ENCODE measurements at regions not wholly inside any gene's neighbourhood (a gene's known extent, or its start where the extent isn't known, plus 50 kb on each side); places are given as distances from the start of the nearest gene placed in this dataset.

- no peak for DNase-seq (ENCODE audit: unreplicated experiment)
- ChIA-PET CTCF (interaction anchor here (0.7 kb wide), 1 partner anchor 71 kb away, joined by 4 read pairs; no protein-coding TSS in a partner anchor), POLR2A (no interaction called here)
- no peaks in the 10 kb centered on the region for H3K4me1 Mint-ChIP-seq (ENCODE audit: insufficient read depth, unreplicated experiment)
- no peaks in the 10 kb centered on the region for H3K9me3 Mint-ChIP-seq (ENCODE audit: unreplicated experiment)
- H3K4me3 Mint-ChIP-seq (ENCODE audit: unreplicated experiment), result no peak overlapping the region
- TF ChIP-seq CTCF (IDR thresholded peaks at IDR 0.05; ENCODE audit: unreplicated experiment), result no peak
- H3K36me3 Mint-ChIP-seq (ENCODE audit: insufficient read depth, unreplicated experiment), result no peaks in the 10 kb centered on the region
- H3K27me3 Mint-ChIP-seq (ENCODE audit: insufficient read depth, unreplicated experiment), result no peaks in the 10 kb centered on the region
- intact Hi-C loops (cut with micrococcal nuclease), result no loop called here
- H3K27ac Mint-ChIP-seq (ENCODE audit: low read depth, unreplicated experiment), result no peak overlapping the region
- BruUV-seq (replicated peaks), result no TSS peak
Observed at GRCh38 chr5:104431981-104432380, 869.4 kb upstream of the NUDT12 start.

GRCh38 chr5:104431002-104431620 lies 868.5 kb upstream of the NUDT12 start:
- BruUV-seq (replicated peaks), result no TSS peak
- no peaks in the 10 kb centered on the region for H3K27me3 Mint-ChIP-seq (ENCODE audit: insufficient read depth, unreplicated experiment)
- no peak for TF ChIP-seq CTCF (IDR thresholded peaks at IDR 0.05; ENCODE audit: unreplicated experiment)
- no peaks in the 10 kb centered on the region for H3K9me3 Mint-ChIP-seq (ENCODE audit: unreplicated experiment)
- H3K36me3 Mint-ChIP-seq (ENCODE audit: insufficient read depth, unreplicated experiment), result no peaks in the 10 kb centered on the region
- H3K4me1 Mint-ChIP-seq (ENCODE audit: insufficient read depth, unreplicated experiment), result no peaks in the 10 kb centered on the region
- POLR2A ChIA-PET, result interaction anchor here (0.7 kb wide), 2 partner anchors 688 to 876 kb away, joined by 3 to 4 read pairs; no protein-coding TSS in a partner anchor
- CTCF ChIA-PET, result no interaction called here
- no peak for DNase-seq (ENCODE audit: unreplicated experiment)
- H3K27ac Mint-ChIP-seq (ENCODE audit: low read depth, unreplicated experiment), result no peak overlapping the region
- intact Hi-C loops (cut with micrococcal nuclease), result no loop called here
- H3K4me3 Mint-ChIP-seq (ENCODE audit: unreplicated experiment), result no peak overlapping the region

GRCh38 chr5:104429911-104430310 lies 867.3 kb upstream of the NUDT12 start:
- H3K27me3 Mint-ChIP-seq (ENCODE audit: insufficient read depth, unreplicated experiment), result no peaks in the 10 kb centered on the region
- CTCF ChIA-PET, result interaction anchor here (1.2 kb wide), 1 partner anchor 17 kb away, joined by 3 read pairs; no protein-coding TSS in a partner anchor
- intact Hi-C loops (cut with micrococcal nuclease), result no loop called here
- DNase-seq (ENCODE audit: unreplicated experiment), result no peak
- no peaks in the 10 kb centered on the region for H3K9me3 Mint-ChIP-seq (ENCODE audit: unreplicated experiment)
- no peak for TF ChIP-seq CTCF (IDR thresholded peaks at IDR 0.05; ENCODE audit: unreplicated experiment)
- H3K36me3 Mint-ChIP-seq (ENCODE audit: insufficient read depth, unreplicated experiment), result no peaks in the 10 kb centered on the region
- no peak overlapping the region for H3K4me3 Mint-ChIP-seq (ENCODE audit: unreplicated experiment)
- no peak overlapping the region for H3K27ac Mint-ChIP-seq (ENCODE audit: low read depth, unreplicated experiment)
- POLR2A ChIA-PET, result interaction anchor here (0.6 kb wide), 1 partner anchor 229 kb away, joined by 3 read pairs; no protein-coding TSS in a partner anchor
- H3K4me1 Mint-ChIP-seq (ENCODE audit: insufficient read depth, unreplicated experiment), result no peaks in the 10 kb centered on the region
- no TSS peak for BruUV-seq (replicated peaks)

- Mint-ChIP-seq H3K27ac (ENCODE audit: low read depth, unreplicated experiment) (no peak overlapping the region), H3K4me1 (ENCODE audit: insufficient read depth, unreplicated experiment) (no peaks in the 10 kb centered on the region), H3K27me3 (ENCODE audit: insufficient read depth, unreplicated experiment) (peaks cover 1% of the 10 kb centered on the region), H3K9me3 (ENCODE audit: unreplicated experiment) (no peaks in the 10 kb centered on the region), H3K36me3 (ENCODE audit: insufficient read depth, unreplicated experiment) (no peaks in the 10 kb centered on the region), H3K4me3 (ENCODE audit: unreplicated experiment) (no peak overlapping the region)
- DNase-seq (ENCODE audit: unreplicated experiment), result no peak
- BruUV-seq (replicated peaks), result no TSS peak
- no peak for TF ChIP-seq CTCF (IDR thresholded peaks at IDR 0.05; ENCODE audit: unreplicated experiment)
- intact Hi-C loops (cut with micrococcal nuclease), result no loop called here
- POLR2A ChIA-PET, result no interaction called here
- CTCF ChIA-PET, result interaction anchor here (1.5 to 1.9 kb wide), 2 partner anchors 9 to 613 kb away, joined by 5 to 8 read pairs; no protein-coding TSS in a partner anchor
Observed at GRCh38 chr5:104421431-104421830, 858.8 kb upstream of the NUDT12 start.

All from MCF 10A (cell line).